K562 (cell line): ENCODE measurements at regions not wholly inside any gene's neighbourhood (a gene's known extent, or its start where the extent isn't known, plus 50 kb on each side); places are given as distances from the start of the nearest gene placed in this dataset.

Experiments used
- ATAC-seq: fragments of 200-7000 bp; cut with Tn5 transposase; 3 replicates; pipeline ENCODE4 v1.9.1; 2020; ENCODE audit warnings: moderate library complexity
- BruUV-seq: library from RNA; stranded (reverse); fragments of 400-500 nt; replicated peaks from 2 replicates; lab custom pipeline; 2021; lab: Mats Ljungman, UMichigan
- CTCF ChIA-PET: fragments of 300-600 bp; formaldehyde crosslinking; extraction: SDS; loops from one replicate; lab custom pipeline; 2021; ENCODE audit warnings: low intra/inter-chr PET ratio; lab: Yijun Ruan, JAX
- POLR2A ChIA-PET: fragments of 300-600, 350-650 bp; sonication (Branson Sonifier 250); formaldehyde crosslinking; extraction: SDS; loops from one replicate; lab custom pipeline; 2021; ENCODE audit warnings: antibody characterized with exemption, inconsistent platforms; lab: Yijun Ruan, JAX
- DNase-seq, 4 experiments: peaks; one replicate each; pipeline versions ENCODE4 v3.0.0 to v3.0.0-alpha.2; 2011 to 2018; ENCODE audit warnings: low spot score in 3 of 4, mixed read lengths in 3 of 4; ENCODE audit errors: extremely low read depth in 1 of 4
- FAIRE-seq: peaks from 2 replicates; lab custom pipeline; 2011; peaks lifted over from hg19 to GRCh38; lab: Jason Lieb, UNC
- H2AFZ ChIP-seq: 2 replicates; pipeline ENCODE4 v1.6.0; 2011; ENCODE audit warnings: low read depth, low read length, control low read depth, inconsistent platforms
- H3K27ac ChIP-seq: fragments of 200-600 bp; 3 replicates; pipeline ENCODE4 v1.8.0; 2011; ENCODE audit warnings: low read depth, mild to moderate bottlenecking, control low read depth, inconsistent platforms, low read length, moderate library complexity, mixed read lengths; ENCODE audit errors: extremely low read depth
- H3K27me3 ChIP-seq, 2 experiments: fragments of 300-600 bp in 1 of 2; 2 replicates in 1 of 2; 3 replicates in 1 of 2; pipeline versions ENCODE4 v1.6.0 to v1.8.0; 2011; ENCODE audit warnings: inconsistent platforms in 2 of 2, low read length in 2 of 2, mild to moderate bottlenecking in 1 of 2, mixed read lengths in 1 of 2, moderate library complexity in 1 of 2; ENCODE audit not compliant: control insufficient read depth in 2 of 2, insufficient read depth in 2 of 2
- H3K36me3 ChIP-seq: fragments of 300-600 bp; 3 replicates; pipeline ENCODE4 v1.8.0; 2011; ENCODE audit warnings: mild to moderate bottlenecking, low read length, inconsistent platforms; ENCODE audit not compliant: control insufficient read depth, insufficient read depth
- H3K4me1 ChIP-seq, 2 experiments: fragments of 200-600 bp in 1 of 2; replicated peaks in 1 of 2; 2 replicates in 1 of 2; 3 replicates in 1 of 2; pipeline versions ENCODE4 v1.5.1 to v1.8.0; 2011; ENCODE audit warnings: inconsistent platforms in 2 of 2, low read length in 2 of 2, mild to moderate bottlenecking in 1 of 2, mixed read lengths in 1 of 2, moderate library complexity in 1 of 2; ENCODE audit not compliant: control insufficient read depth in 2 of 2, insufficient read depth in 2 of 2
- H3K4me2 ChIP-seq: 2 replicates; pipeline ENCODE4 v1.6.1; 2011; ENCODE audit warnings: low read length, control low read depth, inconsistent platforms, mixed read lengths; ENCODE audit not compliant: insufficient read depth
- H3K4me3 ChIP-seq: fragments of 200-600 bp; sonication (generic), shearing (Covaris generic); 2 replicates; pipeline ENCODE4 v1.5.1; 2016; ENCODE audit warnings: control low read depth, inconsistent platforms
- H3K79me2 ChIP-seq: fragments of 200-600 bp; 3 replicates; pipeline ENCODE4 v1.8.0; 2011; ENCODE audit warnings: low read length, inconsistent platforms; ENCODE audit not compliant: control insufficient read depth, insufficient read depth
- H3K9ac ChIP-seq, 2 experiments: 2 replicates each; pipeline versions ENCODE4 v1.6.0 to v1.6.1; 2011; ENCODE audit warnings: low read depth in 2 of 2, low read length in 2 of 2, control low read depth in 1 of 2, inconsistent platforms in 1 of 2, mild to moderate bottlenecking in 1 of 2, mixed read lengths in 1 of 2; ENCODE audit not compliant: insufficient read depth in 1 of 2
- H3K9me1 ChIP-seq: one replicate; pipeline ENCODE4 v1.6.0; 2011; ENCODE audit warnings: inconsistent platforms, mild to moderate bottlenecking, low read length, moderate library complexity; ENCODE audit not compliant: control insufficient read depth, insufficient read depth
- H3K9me3 ChIP-seq: replicated peaks from 2 replicates; pipeline ENCODE4 v1.5.1; 2011; ENCODE audit warnings: low read depth, low read length, inconsistent platforms; ENCODE audit not compliant: control insufficient read depth, insufficient read depth
- H4K20me1 ChIP-seq: replicated peaks from 2 replicates; pipeline ENCODE4 v1.6.1; 2011; ENCODE audit warnings: low read length, inconsistent platforms, mixed read lengths; ENCODE audit not compliant: control insufficient read depth, insufficient read depth
- ARID2 ChIP-seq: fragments of 450-650 bp; IDR thresholded peaks from 2 replicates; pipeline ENCODE4 v1.6.1; 2017; ENCODE audit warnings: antibody characterized with exemption, mild to moderate bottlenecking
- CREB1 ChIP-seq, 2 experiments: sonication (generic) in 1 of 2; formaldehyde crosslinking in 1 of 2; IDR thresholded peaks; 2 replicates each; pipeline versions ENCODE4 v1.6.1 to v1.8.0; 2012 to 2022; ENCODE audit warnings: inconsistent platforms in 1 of 2, mild to moderate bottlenecking in 1 of 2, missing genetic modification reagents in 1 of 2, moderate library complexity in 1 of 2
- E4F1 ChIP-seq: fragments of 250-450 bp; sonication (Bioruptor Pico); IDR thresholded peaks from 2 replicates; pipeline ENCODE4 v1.5.0; 2021; ENCODE audit warnings: mild to moderate bottlenecking, borderline replicate concordance
- FOXK2 ChIP-seq, 2 experiments: fragments of 450-650 bp; IDR thresholded peaks in 1 of 2; conservative IDR thresholded peaks in 1 of 2; 2 replicates each; pipeline ENCODE4 v1.6.1; 2016; ENCODE audit warnings: low read depth in 2 of 2, mild to moderate bottlenecking in 1 of 2
- NR2C1 ChIP-seq, 2 experiments: fragments of 450-650 bp; IDR thresholded peaks; 2 replicates each; pipeline ENCODE4 v1.6.1; 2017; ENCODE audit warnings: mild to moderate bottlenecking in 2 of 2, antibody characterized with exemption in 1 of 2, inconsistent platforms in 1 of 2, missing compliant biosample characterization in 1 of 2, missing genetic modification characterization in 1 of 2
- ZNF232 ChIP-seq: sonication (generic); formaldehyde crosslinking; IDR thresholded peaks from 2 replicates; pipeline ENCODE4 v1.8.0; 2022; ENCODE audit warnings: mild to moderate bottlenecking, missing genetic modification reagents
- WGBS: fragments of 100-300 bp; shearing (Covaris generic); methylation state at CpG from one replicate; pipeline ENCODE4 v1.1.6; 2016; ENCODE audit warnings: low coverage, mixed read lengths; ENCODE audit not compliant: insufficient coverage; ENCODE audit errors: missing lambda C conversion rate; 5-methylcytosine and 5-hydroxymethylcytosine counted together
- in situ Hi-C: fragments of 300-500 bp; cut with MboI; formaldehyde crosslinking; loops from 4 replicates; pipeline ENCODE4 v1.15.0; 2018; ENCODE audit warnings: inconsistent platforms, mixed read lengths
- intact Hi-C: fragments of 100-400 bp; cut with micrococcal nuclease; formaldehyde crosslinking; loops from 2 replicates; pipeline ENCODE4 v1.14.2; 2022

- FAIRE-seq (no peak), ATAC-seq (no peak), DNase-seq (no peak)
- Histone ChIP-seq H3K9me1 (no peaks in the 10 kb centered on the region), H3K9me3 (no peaks in the 10 kb centered on the region), H2AFZ (no peak overlapping the region), H3K4me1 (no peaks in the 10 kb centered on the region), H3K9ac (no peak overlapping the region), H4K20me1 (no peaks in the 10 kb centered on the region), H3K36me3 (no peaks in the 10 kb centered on the region), H3K27me3 (no peaks in the 10 kb centered on the region), H3K4me3 (no peak overlapping the region), H3K79me2 (no peaks in the 10 kb centered on the region), H3K4me2 (no peak overlapping the region), H3K27ac (no peak overlapping the region)
- ChIA-PET CTCF (no interaction called here), POLR2A (no interaction called here)
- no peak for TF ChIP-seq ZNF232 (CRISPR knock-in tag)
- TF ChIP-seq FOXK2 (conservative IDR thresholded peaks at IDR 0.05 in 1 of 2, IDR thresholded peaks at IDR 0.05 in 1 of 2; ENCODE audit: low read depth in 2 of 2): no peak
- TF ChIP-seq NR2C1 (IDR thresholded peaks at IDR 0.05): no peak
- TF ChIP-seq NR2C1 (tag; IDR thresholded peaks at IDR 0.05): no peak
- TF ChIP-seq CREB1 (IDR thresholded peaks at IDR 0.05): no peak
- TF ChIP-seq CREB1 (CRISPR knock-in tag; IDR thresholded peaks at IDR 0.05): no peak
- TF ChIP-seq ARID2: no peak
- TF ChIP-seq E4F1 (CRISPR knock-in tag): no peak
- intact Hi-C loops (no loop called here), in situ Hi-C loops (no loop called here)
- WGBS: 0% methylated on average over 5 of the region's 5 CpGs
- BruUV-seq: no TSS peak
Observed at GRCh38 chr10:35949811-35950211, 307.7 kb upstream of the FZD8 start.
